RWPE1 (cell line): ENCODE measurements at regions not wholly inside any gene's neighbourhood (a gene's known extent, or its start where the extent isn't known, plus 50 kb on each side); places are given as distances from the start of the nearest gene placed in this dataset.

Source experiments
- CTCF ChIA-PET: fragments of 350-600 bp; sonication (Branson Sonifier 250); formaldehyde crosslinking; extraction: SDS; loops from one replicate; lab custom pipeline; 2021; lab: Yijun Ruan, JAX
- POLR2A ChIA-PET: fragments of 400-600 bp; formaldehyde crosslinking; extraction: SDS; loops from one replicate; lab custom pipeline; 2020; ENCODE audit warnings: antibody characterized with exemption; ENCODE audit not compliant: low non-redundant PET; lab: Yijun Ruan, JAX
- DNase-seq: peaks from one replicate; pipeline ENCODE4 v3.0.0; 2012; ENCODE audit warnings: low spot score
- H3K27ac ChIP-seq: fragments of 450-650 bp; 2 replicates; pipeline ENCODE4 v1.5.1; 2017
- CTCF ChIP-seq: fragments of 450-650 bp; conservative IDR thresholded peaks from 2 replicates; pipeline ENCODE4 v1.5.1; 2017; ENCODE audit warnings: low read depth, mild to moderate bottlenecking

GRCh38 chr16:85333744-85334640 lies 221.7 kb upstream of the CIBAR2 start:
- ChIA-PET POLR2A (interaction anchor here (1.1 kb wide), 1 partner anchor 13 kb away, joined by 5 read pairs; no protein-coding TSS in a partner anchor), CTCF (interaction anchor here (0.8 to 1.1 kb wide), 2 partner anchors 11 to 35 kb away, joined by 3 to 4 read pairs; no protein-coding TSS in a partner anchor)
- no peak overlapping the region for H3K27ac ChIP-seq
- no peak for DNase-seq
- no peak for TF ChIP-seq CTCF

GRCh38 chr16:85334718-85335583 lies 222.7 kb upstream of the CIBAR2 start:
- CTCF ChIA-PET: interaction anchor here (0.8 to 1.1 kb wide), 2 partner anchors 10 to 34 kb away, joined by 3 to 4 read pairs; no protein-coding TSS in a partner anchor
- POLR2A ChIA-PET: no interaction called here
- no peak overlapping the region for H3K27ac ChIP-seq
- TF ChIP-seq CTCF: no peak
- no peak for DNase-seq

GRCh38 chr16:85335584-85336491 lies 223.6 kb upstream of the CIBAR2 start:
- no peak overlapping the region for H3K27ac ChIP-seq
- CTCF ChIA-PET: interaction anchor here (0.9 to 1.0 kb wide), 2 partner anchors 12 to 15 kb away, joined by 3 to 5 read pairs; no protein-coding TSS in a partner anchor
- POLR2A ChIA-PET: no interaction called here
- TF ChIP-seq CTCF: no peak
- no peak for DNase-seq

GRCh38 chr16:85337910-85338637 lies 225.8 kb upstream of the CIBAR2 start:
- ChIA-PET CTCF (interaction anchor here (0.6 to 0.7 kb wide), 2 partner anchors 42 to 190 kb away, joined by 3 read pairs; no protein-coding TSS in a partner anchor), POLR2A (no interaction called here)
- H3K27ac ChIP-seq: no peak overlapping the region
- no peak for TF ChIP-seq CTCF
- DNase-seq: no peak

GRCh38 chr16:85338638-85338982 lies 226.3 kb upstream of the CIBAR2 start:
- DNase-seq: no peak
- no peak overlapping the region for H3K27ac ChIP-seq
- POLR2A ChIA-PET: no interaction called here
- CTCF ChIA-PET: no interaction called here
- no peak for TF ChIP-seq CTCF
